GM21390 (cell line): ENCODE measurements at regions not wholly inside any gene's neighbourhood (a gene's known extent, or its start where the extent isn't known, plus 50 kb on each side); places are given as distances from the start of the nearest gene placed in this dataset.
A peak's percentile ranks its signal among the peaks of the same experiment; 100 is the strongest.
"Not testable (repeated sequence)": the region's sequence is repeated elsewhere in the genome, so short reads cannot be mapped to it uniquely, and the experiment has no call there.

Source experiments
- ATAC-seq: cut with Tn5 transposase; IDR thresholded peaks from one replicate; pipeline ENCODE4 v1.9.1; 2021; ENCODE audit not compliant: unreplicated experiment

DNA sequence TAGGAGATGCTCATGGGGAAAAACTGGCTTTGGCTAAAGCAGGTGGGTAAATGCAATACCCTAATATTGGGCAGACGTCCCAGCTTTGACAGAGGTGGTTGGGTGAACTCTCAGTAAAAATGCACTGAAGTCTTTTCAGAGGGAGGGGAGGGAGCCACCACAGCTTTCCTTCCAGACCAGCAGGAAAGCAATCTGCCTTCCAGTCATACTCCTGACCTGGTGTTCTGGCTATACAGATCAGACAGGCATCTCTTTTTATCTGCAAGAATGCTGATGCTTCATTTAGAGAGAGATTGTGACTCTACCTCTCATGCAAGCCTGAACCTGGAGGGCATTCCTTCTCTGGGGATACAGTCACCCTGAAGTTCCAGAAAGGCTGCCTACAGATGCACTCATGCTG lies 52.6 kb upstream of the ICA1 start:
- ATAC-seq = no peak

DNA sequence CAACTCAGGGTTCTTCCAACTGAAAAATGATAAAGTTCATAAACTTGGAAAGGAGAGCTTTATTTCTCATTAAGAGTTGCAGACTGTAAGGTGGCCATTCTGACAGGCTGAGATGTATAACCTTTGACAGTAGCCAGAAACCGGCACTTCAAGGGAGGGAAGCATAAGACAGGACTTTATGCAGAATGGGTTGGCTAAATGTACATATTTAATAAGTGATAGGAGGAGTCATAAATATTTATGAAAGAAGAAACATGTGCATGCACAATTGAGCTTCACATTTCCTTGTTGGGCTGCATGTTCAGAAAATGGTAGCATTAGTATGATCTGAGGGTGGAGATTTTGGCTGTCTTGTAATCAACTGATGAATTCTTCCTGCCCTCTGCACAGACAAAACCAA lies 57.1 kb upstream of the ICA1 start:
- ATAC-seq = no peak

DNA sequence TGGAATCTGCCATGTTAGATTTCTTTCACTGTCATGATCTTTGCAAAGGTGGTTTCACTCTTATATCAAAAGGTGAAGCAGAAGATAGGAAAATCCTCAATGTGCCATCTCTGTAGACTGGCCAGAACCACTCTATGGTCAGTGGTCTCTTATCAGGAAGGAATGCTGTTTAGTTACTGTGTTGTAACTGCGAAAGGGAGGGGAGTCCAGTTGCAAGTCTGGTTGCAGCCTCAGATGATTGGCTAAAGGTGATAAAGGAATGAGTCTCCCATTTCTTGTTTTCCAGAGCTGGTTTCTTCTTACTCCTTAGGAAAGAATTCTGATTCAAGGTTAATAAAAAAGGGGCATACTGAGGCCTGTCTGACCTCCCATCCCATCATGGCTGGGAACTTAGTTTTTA lies 58.2 kb upstream of the ICA1 start:
- no peak for ATAC-seq

DNA sequence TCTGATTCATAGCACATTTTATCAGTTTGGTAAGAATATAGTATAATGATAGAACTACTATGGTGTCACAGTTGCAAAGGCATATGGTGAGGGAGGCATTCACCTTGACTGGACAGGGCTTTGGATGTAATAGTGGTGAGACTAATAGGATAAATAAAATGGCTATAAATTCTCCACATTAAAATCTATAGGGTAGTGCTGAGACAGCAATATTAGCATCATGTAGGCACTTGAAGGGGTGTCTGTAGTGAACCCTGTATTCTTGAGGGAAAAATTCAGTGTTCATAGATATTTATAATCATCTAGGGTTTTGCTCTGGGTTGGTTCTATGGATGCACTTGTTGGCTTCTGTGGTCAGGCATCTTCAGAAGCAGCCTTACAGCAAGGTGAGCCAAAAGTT lies 59.3 kb upstream of the ICA1 start:
- ATAC-seq = no peak

DNA sequence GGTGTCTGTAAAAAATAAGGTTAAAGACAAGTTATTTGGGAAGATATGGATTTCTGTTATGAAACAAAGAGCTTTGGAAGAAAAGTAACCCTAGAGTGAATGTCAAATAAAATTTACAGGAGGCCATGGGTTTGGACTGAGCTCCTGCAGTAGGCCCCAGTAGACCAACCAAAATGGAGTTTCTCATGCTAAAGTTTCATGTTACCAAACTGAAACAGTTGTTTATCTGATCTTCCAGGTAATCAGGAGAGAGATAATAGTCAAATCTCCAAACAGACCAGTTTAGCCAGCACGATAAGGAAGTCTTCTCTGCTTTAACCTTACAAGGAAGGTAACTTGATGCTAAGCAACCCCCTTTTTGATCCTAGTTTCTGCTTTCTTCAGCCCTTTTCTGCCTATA lies 60.7 kb upstream of the ICA1 start:
- ATAC-seq = no peak

DNA sequence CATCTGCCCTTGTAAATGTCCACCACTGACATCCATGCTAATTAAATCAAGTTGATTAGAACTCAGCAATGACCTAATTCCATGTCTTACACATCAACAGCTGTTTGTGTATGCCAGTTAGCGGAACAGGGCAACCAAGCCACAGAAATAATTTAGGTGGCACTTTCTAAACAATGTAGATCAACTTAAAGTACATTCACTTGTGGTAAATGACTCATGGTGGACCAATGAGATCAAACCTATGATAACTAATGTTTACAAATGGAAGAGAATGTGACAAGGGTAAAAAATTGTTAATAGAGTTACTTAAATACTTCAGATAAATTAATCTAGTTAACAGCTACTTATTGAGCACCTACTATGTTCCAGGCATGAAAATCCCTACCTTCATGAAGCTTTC lies 63.1 kb upstream of the ICA1 start:
- ATAC-seq = no peak

DNA sequence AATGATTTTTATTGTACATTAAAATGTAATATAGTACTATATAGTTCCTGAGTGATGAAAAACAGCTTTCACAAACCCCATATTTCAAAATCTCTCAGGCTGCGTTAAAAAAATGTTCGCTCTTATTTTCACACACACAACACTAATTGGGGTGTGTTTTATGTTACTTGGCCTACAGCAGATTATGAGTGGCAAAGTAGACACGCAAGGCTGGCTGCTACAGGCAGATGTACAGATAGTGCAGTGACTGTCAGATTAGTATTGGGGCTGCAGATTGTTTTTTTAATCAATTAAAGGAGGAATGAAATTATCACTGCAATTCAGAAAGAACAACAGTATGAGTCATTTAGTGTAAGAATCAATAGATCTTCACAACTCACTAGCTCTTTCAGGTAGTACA lies 65.2 kb upstream of the ICA1 start:
- no peak for ATAC-seq

DNA sequence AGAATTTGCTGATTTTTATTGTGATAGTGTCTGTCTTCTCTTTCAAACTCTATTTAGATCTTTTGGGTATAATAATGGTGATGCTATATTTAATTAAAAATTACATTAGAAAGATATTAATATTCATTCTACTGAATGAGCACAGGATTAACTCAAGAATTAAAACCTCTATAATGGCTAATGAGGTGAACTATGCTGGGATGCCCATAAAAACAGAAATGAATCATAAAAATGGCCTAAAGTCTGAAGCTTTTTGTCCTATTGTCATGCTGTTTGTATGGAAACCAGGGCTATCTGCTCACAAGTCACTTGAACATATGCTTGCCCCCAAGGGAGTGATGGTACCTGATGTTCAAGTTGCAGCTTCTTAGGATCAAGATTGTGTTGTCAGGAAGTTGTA lies 76.2 kb upstream of the ICA1 start:
- no peak for ATAC-seq

DNA sequence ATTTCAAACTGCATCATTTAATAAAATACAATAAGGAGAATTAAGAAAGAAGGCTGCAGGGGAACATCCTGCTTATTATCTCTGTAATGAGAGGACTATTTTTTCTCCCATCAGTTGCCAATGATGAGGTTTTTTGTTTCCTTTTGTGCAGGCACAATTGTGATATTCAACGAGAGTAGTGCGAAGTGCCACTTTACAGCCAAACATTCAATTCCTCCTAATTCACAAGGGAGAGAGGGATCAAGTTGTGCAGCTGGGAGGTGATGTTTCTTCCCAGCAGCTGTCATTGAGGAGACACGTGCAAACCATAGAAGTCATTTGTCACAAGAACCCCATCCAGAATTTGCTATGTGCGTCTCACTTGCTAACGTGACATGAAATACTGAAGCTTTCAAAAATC lies 81.6 kb upstream of the ICA1 start:
- ATAC-seq = no peak

DNA sequence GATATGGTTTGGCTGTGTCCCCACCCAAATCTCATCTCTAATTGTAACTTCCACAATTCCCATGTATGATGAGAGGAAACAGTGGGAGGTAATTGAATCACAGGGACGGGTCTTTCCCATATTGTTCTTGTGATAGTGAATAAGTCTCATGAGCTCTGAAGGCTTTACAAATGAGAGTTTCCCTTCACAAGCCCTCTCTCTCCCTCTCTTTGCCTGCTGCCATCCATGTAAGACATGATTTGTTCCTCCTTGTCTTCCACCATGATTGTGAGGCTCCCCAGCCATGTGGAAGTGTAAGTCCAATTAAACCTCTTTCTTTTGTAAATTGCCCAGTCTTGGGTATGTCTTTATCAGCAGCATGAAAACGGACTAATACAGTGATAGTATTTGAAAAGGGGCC lies 85.4 kb upstream of the ICA1 start:
- not testable (repeated sequence) for ATAC-seq

DNA sequence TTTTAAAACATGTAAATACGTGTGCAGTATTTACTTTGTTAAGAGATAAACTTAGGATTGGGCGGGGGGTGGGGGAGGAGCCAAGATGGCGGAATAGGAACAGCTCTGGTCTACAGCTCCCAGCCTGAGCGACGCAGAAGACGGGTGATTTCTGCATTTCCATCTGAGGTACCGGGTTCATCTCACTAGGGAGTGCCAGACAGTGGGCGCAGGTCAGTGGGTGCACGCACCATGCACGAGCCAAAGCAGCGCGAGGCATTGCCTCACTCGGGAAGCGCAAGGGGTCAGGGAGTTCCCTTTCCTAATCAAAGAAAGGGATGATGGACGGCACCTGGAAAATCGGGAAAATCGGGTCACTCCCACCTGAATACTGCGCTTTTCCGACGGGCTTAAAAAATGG lies 81.8 kb upstream of the NXPH1 start:
- ATAC-seq = not testable (repeated sequence)

DNA sequence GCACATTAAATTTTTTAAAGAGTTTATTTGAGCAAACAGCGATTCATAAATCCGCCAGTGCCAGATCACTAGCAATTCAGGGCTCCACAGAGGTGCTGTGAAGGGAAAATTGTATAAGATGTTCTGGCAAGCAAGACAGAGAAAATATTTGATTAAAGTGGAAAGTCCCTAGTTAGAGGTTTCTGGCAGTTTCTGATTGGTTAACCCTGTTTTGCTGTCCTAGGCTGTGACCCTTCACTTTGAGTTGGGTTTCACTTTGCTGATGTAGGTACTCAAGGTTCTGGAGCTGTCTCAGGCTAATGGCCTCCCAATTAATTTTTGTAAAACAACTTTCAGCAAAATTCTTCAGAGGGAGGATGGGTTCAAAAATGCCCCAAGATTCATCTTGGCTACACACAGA lies 79.4 kb upstream of the NXPH1 start:
- no peak for ATAC-seq

DNA sequence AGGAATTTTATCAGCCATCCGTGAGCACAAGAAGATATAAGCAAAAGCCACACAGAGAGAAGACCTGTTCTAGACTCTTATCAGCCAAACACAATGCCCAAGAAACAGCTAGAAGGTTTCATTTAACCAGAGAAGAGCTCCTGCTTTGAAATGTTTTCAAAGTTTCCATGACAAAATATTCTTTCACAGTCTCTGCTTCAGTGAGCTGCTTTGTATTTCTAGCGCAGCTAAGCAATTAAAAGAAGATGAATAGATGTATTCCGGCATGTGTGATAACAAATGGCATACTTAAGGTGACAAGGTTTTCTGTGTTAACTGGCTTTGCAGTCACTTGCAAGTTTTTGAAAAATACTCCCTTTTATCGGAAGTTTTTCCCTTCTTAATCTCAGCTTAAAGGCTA lies 78.9 kb upstream of the NXPH1 start:
- no peak for ATAC-seq

DNA sequence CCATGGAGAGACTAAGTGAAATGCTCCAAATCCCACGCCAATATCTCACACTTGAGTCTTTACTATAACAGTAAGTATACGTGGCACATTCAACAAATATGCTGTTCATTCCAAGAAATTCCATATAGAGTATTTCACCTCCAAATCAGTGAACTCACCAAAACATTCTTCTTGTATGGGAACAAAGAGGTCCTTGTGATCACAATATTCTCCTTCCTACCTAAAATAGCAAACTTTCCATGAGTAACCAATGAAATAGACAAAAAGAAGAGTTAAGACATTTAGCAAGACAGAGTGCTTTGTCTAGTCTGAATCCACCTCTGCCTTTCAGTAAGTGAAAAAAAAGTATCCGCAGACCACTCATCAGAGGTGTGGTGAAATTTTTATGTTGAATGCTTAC lies 77.3 kb upstream of the NXPH1 start:
- no peak for ATAC-seq

DNA sequence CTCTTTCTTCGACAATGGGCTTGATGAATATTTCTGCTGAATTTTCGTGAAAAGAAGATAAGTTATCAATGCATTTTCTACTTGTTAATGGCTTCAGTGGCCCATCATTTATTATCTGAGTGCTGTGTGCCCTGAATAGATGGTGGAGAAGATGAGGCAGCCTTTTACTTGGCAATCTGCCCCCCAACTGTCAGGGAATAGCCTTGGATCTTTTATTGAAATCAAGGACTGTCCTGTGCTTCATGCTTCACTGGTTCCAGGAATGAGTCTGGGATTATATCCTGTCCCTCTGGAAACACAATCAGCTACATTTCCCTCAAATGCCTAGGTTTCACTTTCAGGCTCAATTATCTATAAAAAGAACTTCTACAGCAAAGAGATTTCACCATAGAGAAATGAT lies 75.9 kb upstream of the NXPH1 start:
- no peak for ATAC-seq

DNA sequence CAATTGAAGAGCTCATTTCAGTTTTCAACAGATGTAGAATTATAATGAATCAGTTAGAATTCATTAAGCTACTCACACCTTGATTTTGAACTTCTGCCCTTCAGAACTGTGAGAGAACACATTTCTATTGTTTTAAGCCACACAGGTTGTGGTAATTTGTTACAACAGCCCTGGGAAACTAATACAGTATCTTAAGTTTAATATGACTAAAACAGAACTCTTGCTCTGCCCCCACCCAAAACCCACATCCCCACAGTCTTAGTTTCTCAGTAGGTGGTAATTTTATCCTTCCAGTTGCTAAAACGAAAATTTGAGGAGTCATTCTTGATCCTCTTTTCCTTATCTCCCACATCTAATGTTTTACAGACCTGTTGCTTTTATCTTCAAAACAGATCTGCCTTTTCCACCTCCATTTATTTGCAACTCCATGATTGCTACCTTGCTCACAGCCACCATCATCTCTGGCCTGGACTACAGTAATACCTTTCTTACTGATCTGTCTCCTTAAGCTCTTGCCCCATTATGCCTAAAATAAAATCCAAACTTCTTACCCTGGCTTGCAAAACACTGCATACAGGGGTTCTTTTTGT lies 72.8 kb upstream of the NXPH1 start:
- no peak for ATAC-seq

DNA sequence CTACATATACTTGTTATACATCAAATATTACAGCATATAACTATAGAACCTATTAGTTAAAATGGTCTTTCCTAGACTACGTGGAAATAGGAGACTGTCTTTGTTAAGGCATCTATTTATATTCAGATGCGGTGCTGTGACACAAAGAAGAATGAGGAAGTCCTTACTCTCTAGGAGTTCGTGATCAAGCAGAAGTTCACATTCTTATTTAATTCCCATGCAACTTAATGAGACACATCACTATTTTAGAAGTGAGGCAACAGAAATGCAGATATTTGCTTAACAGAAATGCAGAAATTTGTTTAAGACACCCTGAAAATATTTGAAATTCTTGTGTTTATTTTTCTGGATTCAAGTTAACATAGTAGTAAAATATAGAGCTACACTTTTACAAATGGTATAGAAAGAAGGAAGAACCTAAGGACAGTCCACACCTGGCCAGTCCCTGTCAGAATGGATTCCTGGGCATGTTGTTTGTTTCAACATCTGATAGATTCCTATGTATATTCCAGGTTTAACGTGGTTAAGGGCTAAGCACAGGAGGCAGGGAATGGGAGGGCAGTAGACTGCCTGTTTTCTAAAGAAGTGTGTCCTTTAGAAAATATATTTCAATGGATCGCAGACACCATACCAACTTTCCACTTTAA lies 70.6 kb upstream of the NXPH1 start:
- no peak for ATAC-seq

DNA sequence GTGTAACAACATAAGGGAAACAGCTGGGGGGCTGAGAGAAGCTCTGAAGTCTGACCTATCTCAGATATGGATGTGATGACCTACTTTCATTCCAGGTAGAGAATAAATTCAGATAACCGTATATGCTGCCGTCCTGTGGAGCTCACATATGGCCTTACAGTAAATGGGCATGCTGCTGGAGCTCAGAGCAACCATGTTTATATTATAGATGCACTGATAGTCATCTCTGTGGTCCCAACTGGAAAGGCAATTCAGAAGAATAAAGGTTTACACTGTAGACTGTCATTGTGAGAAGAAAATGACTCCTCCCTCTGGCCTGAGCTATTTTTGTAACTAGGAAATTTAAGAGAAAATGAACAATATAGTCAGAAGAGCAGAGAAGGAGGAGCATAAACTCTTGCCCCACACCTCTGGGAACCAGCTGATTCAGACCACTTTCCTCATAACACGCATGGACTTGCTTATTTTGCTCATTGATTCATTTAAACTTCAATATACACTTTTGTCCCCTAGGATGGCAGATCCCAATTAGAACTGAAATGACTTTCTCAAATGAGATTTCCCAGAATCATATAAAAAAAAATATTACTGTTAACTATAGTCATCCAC lies 69.9 kb upstream of the NXPH1 start:
- ATAC-seq = no peak

DNA sequence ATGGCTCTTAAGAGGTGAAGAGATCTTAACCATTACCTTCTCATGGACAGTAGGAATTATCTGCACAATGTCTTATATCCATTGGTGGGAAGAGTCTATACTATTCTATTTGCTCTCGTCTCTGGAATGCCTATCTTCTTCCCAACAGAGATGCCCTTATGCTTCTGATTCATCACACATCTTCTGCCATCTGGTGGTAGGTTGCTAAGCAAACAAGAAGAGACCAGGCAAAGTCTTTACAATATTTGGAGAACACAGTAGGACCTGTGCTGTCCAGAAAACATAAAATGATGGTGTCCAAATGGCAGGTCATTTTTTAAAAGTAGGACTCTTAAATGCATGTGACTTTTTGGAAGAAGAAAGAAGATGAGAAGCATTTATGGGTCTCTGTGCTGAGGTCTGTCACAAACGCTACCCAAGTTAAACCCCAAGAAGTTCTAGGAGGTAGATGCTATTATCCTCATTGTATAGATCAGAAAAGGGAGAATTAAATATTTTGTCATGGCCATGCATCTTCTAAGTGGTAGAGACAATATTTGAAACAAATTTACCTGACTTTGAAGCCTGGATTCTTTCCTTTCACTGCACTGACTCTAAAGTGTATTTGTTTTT lies 67.8 kb upstream of the NXPH1 start:
- no peak for ATAC-seq

DNA sequence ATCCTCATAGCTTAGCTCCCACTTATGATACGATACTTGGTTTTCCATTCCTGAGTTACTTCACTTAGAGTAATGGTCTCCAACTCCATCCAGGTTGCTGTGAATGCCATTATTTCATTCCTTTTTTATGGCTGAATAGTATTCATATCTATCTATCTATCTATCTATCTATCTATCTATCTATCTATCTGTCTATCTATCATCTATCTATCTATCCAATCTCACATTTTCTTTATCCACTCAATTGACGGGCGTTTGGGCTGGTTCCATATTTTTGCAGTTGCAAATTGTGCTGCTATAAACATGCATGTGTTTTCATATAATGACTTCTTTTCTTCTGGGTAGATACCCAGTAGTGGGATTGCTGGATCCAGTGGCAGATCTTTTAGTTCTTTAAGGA lies 65.4 kb upstream of the NXPH1 start:
- not testable (repeated sequence) for ATAC-seq

DNA sequence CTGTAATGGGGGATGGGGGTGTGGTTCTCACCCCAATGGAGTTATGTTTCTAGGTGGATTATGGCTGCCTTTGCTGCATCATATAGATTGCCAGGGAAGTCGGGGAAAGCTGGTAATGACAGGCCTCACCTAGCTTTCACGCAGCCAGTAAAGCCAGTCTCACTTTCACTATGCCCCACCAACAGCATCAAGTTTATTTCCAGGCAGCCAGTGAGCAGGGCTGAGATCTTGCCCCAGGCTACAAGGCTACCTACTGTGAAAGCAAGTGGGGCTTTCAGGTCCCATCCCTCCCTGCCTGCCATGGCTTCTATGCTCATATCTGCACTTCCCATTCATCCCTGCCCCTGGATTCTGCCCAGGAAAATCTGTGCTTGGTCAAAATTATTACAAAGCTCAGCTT lies 61.7 kb upstream of the NXPH1 start:
- ATAC-seq = peak; percentile 57

DNA sequence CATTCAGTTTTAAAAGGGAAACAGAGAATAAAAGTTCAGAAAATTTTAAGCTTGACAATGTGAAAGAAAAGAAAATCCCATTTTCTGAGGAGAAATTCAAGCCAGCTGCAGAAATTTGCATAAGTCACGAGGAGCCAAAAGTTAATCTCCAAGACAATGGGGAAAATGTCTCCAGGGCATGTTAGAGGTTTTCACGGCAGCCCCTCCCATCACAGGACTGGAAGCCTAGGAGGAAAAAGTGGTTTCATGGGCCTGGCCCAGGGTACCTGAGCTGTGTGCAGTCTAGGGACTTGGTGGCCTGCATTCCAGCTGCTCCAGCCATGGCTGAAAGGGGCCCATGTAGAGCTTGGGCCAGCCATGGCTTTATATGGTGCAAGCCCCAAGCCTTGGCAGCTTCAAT lies 59.6 kb upstream of the NXPH1 start:
- no peak for ATAC-seq
